Stimulated activated CD4-positive, alpha-beta T cell treated with anti-CD3 and anti-CD28 coated beads, Interleukin-12 subunit alpha, Interleukin-12 subunit beta, amount 100 ng/mL, for 24 hours (primary cell): ENCODE measurements at regions not wholly inside any gene's neighbourhood (a gene's known extent, or its start where the extent isn't known, plus 50 kb on each side); places are given as distances from the start of the nearest gene placed in this dataset.
"Not testable (repeated sequence)": the region's sequence is repeated elsewhere in the genome, so short reads cannot be mapped to it uniquely, and the experiment has no call there.

Experiments used
- DNase-seq, 2 experiments: peaks; one replicate each; pipeline ENCODE4 v3.0.0-alpha.2; 2020; ENCODE audit warnings: low read depth in 2 of 2

- DNase-seq, result not testable (repeated sequence)
These were observed 267.2 kb downstream of the MEF2C start for GRCh38 chr5:88615767-88616166.

GRCh38 chr5:88613051-88613450 is 269.9 kb downstream of the MEF2C start:
- DNase-seq, result no peak

DNA sequence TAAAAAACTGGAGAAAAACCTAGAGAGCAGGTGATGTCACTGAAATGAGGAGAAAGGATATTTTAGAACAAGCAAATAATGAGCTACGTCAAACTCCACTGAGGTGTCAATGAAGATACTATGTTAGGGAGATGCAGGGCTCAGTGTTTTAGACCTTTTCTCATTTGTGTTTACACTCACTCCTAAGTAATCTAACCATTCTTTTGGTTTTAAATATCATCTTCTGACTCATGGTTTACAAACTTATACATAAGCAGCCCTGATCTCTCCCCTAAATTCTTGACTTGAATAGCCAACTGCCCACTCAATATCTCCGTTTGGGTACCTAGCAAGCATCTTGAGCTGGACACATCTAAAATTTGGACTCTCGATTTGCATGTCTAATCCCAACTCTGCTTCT is 272.4 kb downstream of the MEF2C start:
- DNase-seq, result no peak

DNA sequence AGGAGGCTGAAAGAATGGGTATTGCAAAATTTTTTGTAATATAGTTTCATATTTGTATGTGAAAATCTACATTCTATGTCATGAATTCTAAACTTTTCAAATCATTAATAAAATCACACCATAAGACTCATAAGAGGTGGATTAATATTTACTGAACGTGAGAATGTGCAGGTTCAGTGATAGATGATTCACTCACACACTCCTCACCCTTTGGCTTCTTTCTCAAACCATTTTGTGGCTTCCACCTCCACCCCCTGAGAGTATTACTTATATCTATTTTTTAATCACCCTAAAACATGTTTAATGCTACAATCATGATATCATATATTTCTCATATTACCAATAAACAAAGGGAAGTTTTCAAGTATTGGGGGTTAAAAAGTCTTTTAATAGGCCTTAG is 275.5 kb downstream of the MEF2C start:
- DNase-seq, result no peak

GRCh38 chr5:88606626-88607025 is 276.4 kb downstream of the MEF2C start:
- no peak for DNase-seq

- DNase-seq, result no peak
These were observed 276.8 kb downstream of the MEF2C start for GRCh38 chr5:88606173-88606572.

DNA sequence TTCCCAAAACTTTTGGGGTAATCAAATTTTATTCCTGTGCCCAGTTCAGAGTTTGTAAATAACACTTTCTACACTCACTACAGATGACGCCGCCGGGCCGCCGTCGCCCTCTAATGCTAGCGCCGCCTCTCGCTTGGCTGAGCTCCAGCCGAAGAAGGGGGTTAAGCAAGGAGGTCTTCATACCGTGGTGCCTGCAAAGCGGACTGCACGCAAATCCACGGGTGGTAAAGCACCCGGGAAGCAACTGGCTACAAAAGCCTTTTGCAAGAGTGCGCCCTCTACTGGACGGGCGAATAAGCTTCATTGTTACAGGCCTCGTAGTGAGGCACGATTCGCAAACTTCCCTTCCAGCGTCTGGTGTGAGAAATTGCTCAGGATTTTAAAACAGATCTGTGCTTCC is 280.4 kb downstream of the MEF2C start:
- peak in 1 of 2 experiments; percentile 5 for DNase-seq

DNA sequence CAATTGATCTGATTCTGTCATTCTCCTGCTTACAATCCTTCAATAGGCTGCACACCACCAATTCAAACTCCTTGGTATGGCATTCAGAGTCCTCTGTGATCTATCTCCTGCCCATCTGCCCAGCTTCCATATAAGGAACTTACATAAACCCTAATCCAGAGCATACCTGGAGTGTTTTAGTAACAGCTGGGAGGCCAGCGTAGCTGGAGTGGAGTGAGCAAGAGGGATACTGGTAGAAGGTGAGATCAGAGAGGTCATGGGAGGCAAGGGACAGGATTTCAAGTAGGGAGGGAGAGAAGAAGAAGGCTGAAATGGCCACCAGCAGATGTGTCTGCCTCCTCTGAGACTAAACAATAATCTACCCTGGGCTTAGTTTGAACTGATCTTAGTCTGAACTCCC is 288.5 kb downstream of the MEF2C start:
- no peak for DNase-seq

DNA sequence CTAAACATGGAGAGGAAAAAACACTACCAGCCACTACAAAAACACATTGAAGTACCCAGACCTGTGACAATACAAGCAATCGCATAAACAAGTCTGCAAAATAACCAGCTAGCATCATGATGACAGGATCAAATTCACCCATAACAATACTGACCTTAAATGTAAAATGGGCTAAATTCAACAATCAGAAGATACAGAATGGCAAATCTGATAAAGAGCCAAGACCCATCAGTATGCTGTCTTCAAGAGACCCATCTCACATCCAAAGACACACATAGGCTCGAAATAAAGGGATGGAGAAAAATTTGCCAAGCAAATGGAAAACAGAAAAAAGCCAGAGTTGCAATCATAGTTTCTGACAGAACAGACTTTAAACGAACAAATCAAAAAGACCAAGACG is 294.4 kb downstream of the MEF2C start:
- DNase-seq, result no peak

- DNase-seq, result no peak
These were observed 299.5 kb downstream of the MEF2C start for GRCh38 chr5:88583471-88583870.

GRCh38 chr5:88558366-88558765 is 289.7 kb upstream of the TMEM161B start:
- DNase-seq, result no peak

- no peak for DNase-seq
These were observed 289.2 kb upstream of the TMEM161B start for GRCh38 chr5:88557881-88558280.

- DNase-seq, result no peak
These were observed 288.5 kb upstream of the TMEM161B start for GRCh38 chr5:88557131-88557530.

DNA sequence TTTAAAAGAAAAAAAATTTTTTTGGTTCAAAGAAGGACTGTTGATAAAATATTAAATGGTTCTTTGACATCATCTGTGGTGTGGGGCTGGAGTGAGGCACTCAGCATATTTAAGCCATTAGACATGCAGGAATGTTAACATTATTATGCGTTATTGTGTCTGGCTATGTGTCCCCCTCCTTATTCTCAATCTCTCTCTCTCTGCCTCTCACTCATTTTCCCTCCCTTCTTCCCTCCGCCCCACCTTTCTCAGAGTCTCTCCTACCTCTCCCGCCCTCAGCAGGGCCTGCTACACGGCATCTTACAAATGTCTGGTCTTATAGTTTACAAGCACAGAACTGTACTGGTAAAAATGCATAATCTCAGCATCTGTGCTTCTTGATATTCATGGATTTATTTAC is 287.8 kb upstream of the TMEM161B start:
- no peak for DNase-seq

- no peak for DNase-seq
These were observed 287.0 kb upstream of the TMEM161B start for GRCh38 chr5:88555674-88556073.

GRCh38 chr5:88553986-88554385 is 285.3 kb upstream of the TMEM161B start:
- DNase-seq, result no peak

GRCh38 chr5:88553136-88553875 is 284.7 kb upstream of the TMEM161B start:
- DNase-seq, result no peak

DNA sequence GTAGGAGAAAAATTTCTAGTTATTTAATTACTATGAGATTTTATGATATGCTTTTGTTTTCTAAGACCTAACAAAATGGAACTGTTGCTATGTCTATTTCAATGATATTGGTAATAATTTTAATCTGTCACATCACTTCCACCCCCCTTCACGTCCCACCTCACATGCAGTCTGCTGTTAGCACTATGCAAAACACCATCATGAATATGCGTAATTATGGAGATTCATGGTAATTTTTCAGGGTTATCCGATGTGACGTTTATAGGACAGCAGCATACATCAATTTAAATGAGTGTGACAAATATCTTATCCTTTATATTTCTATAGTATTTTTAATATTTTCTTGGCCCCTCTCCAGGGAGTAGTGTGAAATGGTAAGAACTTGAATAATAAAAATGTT is 283.8 kb upstream of the TMEM161B start:
- no peak for DNase-seq

GRCh38 chr5:88551724-88552345 is 283.2 kb upstream of the TMEM161B start:
- DNase-seq, result no peak

DNA sequence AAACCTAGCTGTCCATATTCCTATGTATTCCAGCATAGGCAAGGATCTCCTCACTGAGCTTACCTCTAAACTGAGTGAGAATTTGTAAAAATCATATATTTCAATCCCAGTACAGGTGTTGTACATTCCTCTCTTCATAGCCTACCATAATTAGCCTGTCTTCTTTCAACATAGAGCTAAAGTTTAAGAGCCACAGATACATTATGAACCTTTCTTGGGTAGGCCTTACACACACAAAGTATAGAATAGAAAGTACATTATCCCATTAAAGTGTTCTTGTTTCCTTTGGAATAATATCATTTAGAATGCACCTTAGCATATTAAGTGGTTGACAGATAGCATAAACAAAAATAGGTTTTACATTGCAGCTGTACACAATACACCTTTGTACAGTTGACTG is 282.1 kb upstream of the TMEM161B start:
- DNase-seq, result no peak

GRCh38 chr5:88548136-88548805 is 279.6 kb upstream of the TMEM161B start:
- DNase-seq, result no peak

- no peak for DNase-seq
These were observed 276.7 kb upstream of the TMEM161B start for GRCh38 chr5:88545338-88545737.

GRCh38 chr5:88544671-88545070 is 276.0 kb upstream of the TMEM161B start:
- no peak for DNase-seq
